ENCODE measurements at regions not wholly inside any gene's neighbourhood (a gene's known extent, or its start where the extent isn't known, plus 50 kb on each side); places are given as distances from the start of the nearest gene placed in this dataset. TPM values are rescaled to one million over a fixed set of nuclear protein-coding genes. Genes with fewer than 3 reads are reported as not detected.
"Not testable (repeated sequence)": the region's sequence is repeated elsewhere in the genome, so short reads cannot be mapped to it uniquely, and the experiment has no call there.

DNA sequence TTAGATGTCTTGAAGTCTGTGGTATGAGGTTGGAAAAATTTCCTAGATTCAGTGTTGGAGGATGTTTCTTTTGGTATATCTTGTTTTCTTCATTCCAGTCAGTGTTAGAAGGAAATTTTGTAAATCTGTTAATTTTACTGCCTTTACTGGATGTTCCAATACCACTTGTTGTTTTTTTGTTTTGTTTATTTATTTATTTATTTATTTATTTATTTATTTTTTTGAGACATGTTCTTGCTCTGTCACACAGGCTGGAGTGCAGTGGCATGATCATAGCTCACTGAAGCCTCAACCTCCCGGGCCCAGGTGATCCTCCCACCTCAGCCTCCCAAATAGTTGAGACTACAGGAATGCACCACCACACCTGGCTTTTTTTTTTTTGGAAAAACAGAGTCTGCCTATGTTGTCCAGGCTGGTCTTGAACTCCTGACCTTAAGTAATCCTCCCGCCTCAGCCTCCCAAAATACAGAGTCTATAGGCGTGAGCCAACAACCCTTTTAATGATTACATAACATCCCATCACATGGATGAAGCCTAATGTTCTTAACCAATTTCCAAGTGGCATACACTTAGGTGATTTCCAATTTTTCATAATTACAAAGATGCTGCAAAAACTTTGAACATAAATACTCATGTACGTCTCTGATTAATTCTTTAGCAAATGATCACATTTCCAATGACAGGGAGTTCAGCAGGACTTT is 52.8 kb upstream of the WAC start:
- ChIA-PET POLR2A (no interaction called here), CTCF (interaction anchor here (1.1 kb wide), 1 partner anchor 11 kb away, joined by 3 read pairs; no protein-coding TSS in a partner anchor)
- Histone ChIP-seq H3K27ac (ENCODE audit: low read depth, low read length) (no peak overlapping the region), H3K27me3 (ENCODE audit: control insufficient read depth, insufficient read depth, low read length) (peaks cover 8% of the 10 kb centered on the region), H3K9me3 (ENCODE audit: control insufficient read depth, insufficient read depth, low read length) (no peaks in the 10 kb centered on the region), H3K4me3 (ENCODE audit: low read depth, low read length) (no peak overlapping the region)
- TF ChIP-seq, protein P1, sequence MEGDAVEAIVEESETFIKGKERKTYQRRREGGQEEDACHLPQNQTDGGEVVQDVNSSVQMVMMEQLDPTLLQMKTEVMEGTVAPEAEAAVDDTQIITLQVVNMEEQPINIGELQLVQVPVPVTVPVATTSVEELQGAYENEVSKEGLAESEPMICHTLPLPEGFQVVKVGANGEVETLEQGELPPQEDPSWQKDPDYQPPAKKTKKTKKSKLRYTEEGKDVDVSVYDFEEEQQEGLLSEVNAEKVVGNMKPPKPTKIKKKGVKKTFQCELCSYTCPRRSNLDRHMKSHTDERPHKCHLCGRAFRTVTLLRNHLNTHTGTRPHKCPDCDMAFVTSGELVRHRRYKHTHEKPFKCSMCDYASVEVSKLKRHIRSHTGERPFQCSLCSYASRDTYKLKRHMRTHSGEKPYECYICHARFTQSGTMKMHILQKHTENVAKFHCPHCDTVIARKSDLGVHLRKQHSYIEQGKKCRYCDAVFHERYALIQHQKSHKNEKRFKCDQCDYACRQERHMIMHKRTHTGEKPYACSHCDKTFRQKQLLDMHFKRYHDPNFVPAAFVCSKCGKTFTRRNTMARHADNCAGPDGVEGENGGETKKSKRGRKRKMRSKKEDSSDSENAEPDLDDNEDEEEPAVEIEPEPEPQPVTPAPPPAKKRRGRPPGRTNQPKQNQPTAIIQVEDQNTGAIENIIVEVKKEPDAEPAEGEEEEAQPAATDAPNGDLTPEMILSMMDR (IDR thresholded peaks at IDR 0.05; ENCODE audit: low read depth, low read length), result no peak
- DNase-seq (ENCODE audit: low read depth, low spot score), result no peak

DNA sequence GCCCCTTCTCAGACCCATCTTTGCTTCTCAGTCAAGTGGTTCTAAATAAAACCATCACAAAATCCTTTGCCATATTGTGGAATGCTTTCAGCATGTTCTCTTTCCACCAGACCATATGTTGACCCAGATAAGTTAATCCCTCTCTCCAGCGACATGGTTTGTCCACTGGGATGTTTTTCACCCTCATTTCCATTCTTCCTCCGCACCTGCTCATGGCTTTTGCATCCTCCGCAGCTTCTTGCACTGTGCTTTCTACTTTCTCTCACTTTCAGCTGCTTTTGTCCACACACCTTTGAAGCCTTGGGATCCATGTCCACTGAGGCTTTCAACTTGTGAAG is 52.3 kb upstream of the WAC start:
- H3K4me3 ChIP-seq (ENCODE audit: low read depth, low read length), result no peak overlapping the region
- ChIA-PET CTCF (no interaction called here), POLR2A (no interaction called here)
- no peaks in the 10 kb centered on the region for H3K9me3 ChIP-seq (ENCODE audit: control insufficient read depth, insufficient read depth, low read length)
- peaks cover 8% of the 10 kb centered on the region for H3K27me3 ChIP-seq (ENCODE audit: control insufficient read depth, insufficient read depth, low read length)
- TF ChIP-seq, protein P1 (IDR thresholded peaks at IDR 0.05; ENCODE audit: low read depth, low read length), result no peak
- no peak overlapping the region for H3K27ac ChIP-seq (ENCODE audit: low read depth, low read length)
- no peak for DNase-seq (ENCODE audit: low read depth, low spot score)

DNA sequence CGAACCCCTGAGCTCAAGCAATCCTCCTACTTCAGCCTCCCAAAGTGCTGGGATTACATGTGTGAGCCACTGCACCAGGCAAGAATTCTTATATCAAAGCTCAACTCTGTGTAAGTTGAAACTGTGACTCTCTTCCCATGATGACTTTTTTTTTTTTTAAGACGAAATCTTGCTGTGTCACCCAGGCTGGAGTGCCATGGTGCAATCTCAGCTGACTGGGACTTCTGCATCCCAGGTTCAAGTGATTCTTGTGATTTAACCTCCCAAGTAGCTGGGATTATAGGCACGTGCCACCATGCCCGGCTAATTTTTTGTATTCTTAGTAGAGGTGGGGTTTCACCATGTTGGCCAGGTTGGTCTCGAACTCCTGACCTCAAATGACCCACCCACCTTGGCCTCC is 51.6 kb upstream of the WAC start:
- DNase-seq (ENCODE audit: low read depth, low spot score); H3K27ac ChIP-seq (ENCODE audit: low read depth, low read length); H3K9me3 ChIP-seq (ENCODE audit: control insufficient read depth, insufficient read depth, low read length); CTCF ChIA-PET; H3K4me3 ChIP-seq (ENCODE audit: low read depth, low read length); POLR2A ChIA-PET; H3K27me3 ChIP-seq (ENCODE audit: control insufficient read depth, insufficient read depth, low read length): not testable (repeated sequence)

DNA sequence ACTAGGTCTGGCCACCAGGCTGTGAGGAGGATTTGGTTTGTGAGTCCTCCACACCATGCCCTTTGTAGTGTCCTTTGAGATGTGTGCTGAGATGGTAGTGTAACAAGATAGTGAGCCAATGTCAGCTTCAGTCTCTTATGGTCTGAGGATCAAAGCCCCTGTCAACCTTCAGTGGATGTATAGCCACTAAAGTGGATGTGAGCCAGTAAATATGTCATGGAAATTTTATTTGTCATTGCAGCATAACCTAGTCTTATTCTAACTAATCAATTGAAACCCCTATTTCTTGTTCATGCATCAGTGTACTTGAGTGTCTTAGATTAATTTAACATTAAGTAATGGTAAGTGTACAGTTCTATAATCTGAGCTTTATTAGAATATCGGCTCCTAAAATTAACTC is 51.0 kb upstream of the WAC start:
- ChIA-PET CTCF (no interaction called here), POLR2A (interaction anchor here (0.5 kb wide), 1 partner anchor 1948 kb away, joined by 4 read pairs; no protein-coding TSS in a partner anchor)
- H3K27me3 ChIP-seq (ENCODE audit: control insufficient read depth, insufficient read depth, low read length), result peaks cover 8% of the 10 kb centered on the region
- H3K27ac ChIP-seq (ENCODE audit: low read depth, low read length), result no peak overlapping the region
- TF ChIP-seq, protein P1 (IDR thresholded peaks at IDR 0.05; ENCODE audit: low read depth, low read length), result no peak
- no peak overlapping the region for H3K4me3 ChIP-seq (ENCODE audit: low read depth, low read length)
- DNase-seq (ENCODE audit: low read depth, low spot score), result no peak
- no peaks in the 10 kb centered on the region for H3K9me3 ChIP-seq (ENCODE audit: control insufficient read depth, insufficient read depth, low read length)

Small RNA genes in the stretch of these regions (small RNA-seq; reads per million reads assigned to genes)
- gene RF00012 (ENCODE audit: insufficient read length, low read depth), result not detected
